ENCODE measurements at regions not wholly inside any gene's neighbourhood (a gene's known extent, or its start where the extent isn't known, plus 50 kb on each side); places are given as distances from the start of the nearest gene placed in this dataset.

DNA sequence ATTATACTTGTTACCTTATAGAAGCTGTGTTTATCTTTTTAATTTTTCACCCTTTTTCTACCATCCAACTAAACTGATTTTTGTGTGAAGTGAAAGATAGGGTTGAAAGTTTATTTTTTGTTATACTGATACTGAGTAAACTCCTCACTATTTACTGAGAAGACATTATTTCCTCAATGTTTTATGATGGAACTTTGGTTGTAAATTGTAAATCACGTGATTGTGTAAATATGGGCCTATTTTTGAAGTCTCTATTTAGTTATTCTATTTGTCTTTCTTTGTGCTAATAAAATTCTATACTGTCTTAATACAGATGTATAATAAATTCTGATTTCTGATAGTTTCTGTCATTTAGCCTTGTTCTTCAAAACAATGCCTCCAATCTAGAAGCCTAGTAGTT is 697.2 kb upstream of the SLC8A1 start:
- H4K20me1 ChIP-seq (ENCODE audit: low read depth), result no peaks in the 10 kb centered on the region
- H3K4me2 ChIP-seq, result no peak overlapping the region
- H3K36me3 ChIP-seq, result no peaks in the 10 kb centered on the region
- DNase-seq (ENCODE audit: low spot score), result no peak
- H3K79me2 ChIP-seq (ENCODE audit: low read depth), result no peaks in the 10 kb centered on the region
- H2AFZ ChIP-seq (replicated peaks), result no peak overlapping the region
- H3K9me3 Mint-ChIP-seq, result no peaks in the 10 kb centered on the region
- H3K36me3 Mint-ChIP-seq, result no peaks in the 10 kb centered on the region
- no peak overlapping the region for H3K4me3 ChIP-seq
- no peaks in the 10 kb centered on the region for H3K4me1 ChIP-seq
- H3F3A ChIP-seq (ENCODE audit: low read depth), result no peaks in the 10 kb centered on the region
- H3K27me3 ChIP-seq, result no peaks in the 10 kb centered on the region
- no peak overlapping the region for H3K4me3 Mint-ChIP-seq
- H3K27ac Mint-ChIP-seq, result no peak overlapping the region
- H3K9ac ChIP-seq, result no peak overlapping the region
- no peak overlapping the region for H3K27ac ChIP-seq
- no peaks in the 10 kb centered on the region for H3K4me1 Mint-ChIP-seq
- H3K9me3 ChIP-seq (ENCODE audit: low read depth), result no peaks in the 10 kb centered on the region
- TF ChIP-seq EZH2phosphoT487 (IDR thresholded peaks at IDR 0.05), result no peak
- TF ChIP-seq EZH2 (IDR thresholded peaks at IDR 0.05), result no peak
- TF ChIP-seq, protein P1, sequence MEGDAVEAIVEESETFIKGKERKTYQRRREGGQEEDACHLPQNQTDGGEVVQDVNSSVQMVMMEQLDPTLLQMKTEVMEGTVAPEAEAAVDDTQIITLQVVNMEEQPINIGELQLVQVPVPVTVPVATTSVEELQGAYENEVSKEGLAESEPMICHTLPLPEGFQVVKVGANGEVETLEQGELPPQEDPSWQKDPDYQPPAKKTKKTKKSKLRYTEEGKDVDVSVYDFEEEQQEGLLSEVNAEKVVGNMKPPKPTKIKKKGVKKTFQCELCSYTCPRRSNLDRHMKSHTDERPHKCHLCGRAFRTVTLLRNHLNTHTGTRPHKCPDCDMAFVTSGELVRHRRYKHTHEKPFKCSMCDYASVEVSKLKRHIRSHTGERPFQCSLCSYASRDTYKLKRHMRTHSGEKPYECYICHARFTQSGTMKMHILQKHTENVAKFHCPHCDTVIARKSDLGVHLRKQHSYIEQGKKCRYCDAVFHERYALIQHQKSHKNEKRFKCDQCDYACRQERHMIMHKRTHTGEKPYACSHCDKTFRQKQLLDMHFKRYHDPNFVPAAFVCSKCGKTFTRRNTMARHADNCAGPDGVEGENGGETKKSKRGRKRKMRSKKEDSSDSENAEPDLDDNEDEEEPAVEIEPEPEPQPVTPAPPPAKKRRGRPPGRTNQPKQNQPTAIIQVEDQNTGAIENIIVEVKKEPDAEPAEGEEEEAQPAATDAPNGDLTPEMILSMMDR (IDR thresholded peaks at IDR 0.05), result no peak
- H3K27me3 Mint-ChIP-seq (ENCODE audit: insufficient read depth, low read depth), result no peaks in the 10 kb centered on the region

GRCh38 chr2:41151746-41152145 is 699.9 kb upstream of the SLC8A1 start:
- H3K27ac ChIP-seq, result no peak overlapping the region
- H3K36me3 Mint-ChIP-seq, result no peaks in the 10 kb centered on the region
- no peak for DNase-seq (ENCODE audit: low spot score)
- no peaks in the 10 kb centered on the region for H4K20me1 ChIP-seq (ENCODE audit: low read depth)
- H3F3A ChIP-seq (ENCODE audit: low read depth), result no peaks in the 10 kb centered on the region
- H3K4me1 Mint-ChIP-seq, result no peaks in the 10 kb centered on the region
- H3K27me3 Mint-ChIP-seq (ENCODE audit: insufficient read depth, low read depth), result no peaks in the 10 kb centered on the region
- H3K4me3 Mint-ChIP-seq, result no peak overlapping the region
- H3K79me2 ChIP-seq (ENCODE audit: low read depth), result no peaks in the 10 kb centered on the region
- H3K9me3 Mint-ChIP-seq, result no peaks in the 10 kb centered on the region
- H3K4me3 ChIP-seq, result no peak overlapping the region
- no peak overlapping the region for H2AFZ ChIP-seq (replicated peaks)
- H3K36me3 ChIP-seq, result no peaks in the 10 kb centered on the region
- no peak for TF ChIP-seq EZH2 (IDR thresholded peaks at IDR 0.05)
- TF ChIP-seq, protein P1 (IDR thresholded peaks at IDR 0.05), result no peak
- no peak for TF ChIP-seq EZH2phosphoT487 (IDR thresholded peaks at IDR 0.05)
- H3K27me3 ChIP-seq, result no peaks in the 10 kb centered on the region
- no peak overlapping the region for H3K9ac ChIP-seq
- H3K9me3 ChIP-seq (ENCODE audit: low read depth), result no peaks in the 10 kb centered on the region
- H3K4me2 ChIP-seq, result no peak overlapping the region
- no peaks in the 10 kb centered on the region for H3K4me1 ChIP-seq
- H3K27ac Mint-ChIP-seq, result no peak overlapping the region

DNA sequence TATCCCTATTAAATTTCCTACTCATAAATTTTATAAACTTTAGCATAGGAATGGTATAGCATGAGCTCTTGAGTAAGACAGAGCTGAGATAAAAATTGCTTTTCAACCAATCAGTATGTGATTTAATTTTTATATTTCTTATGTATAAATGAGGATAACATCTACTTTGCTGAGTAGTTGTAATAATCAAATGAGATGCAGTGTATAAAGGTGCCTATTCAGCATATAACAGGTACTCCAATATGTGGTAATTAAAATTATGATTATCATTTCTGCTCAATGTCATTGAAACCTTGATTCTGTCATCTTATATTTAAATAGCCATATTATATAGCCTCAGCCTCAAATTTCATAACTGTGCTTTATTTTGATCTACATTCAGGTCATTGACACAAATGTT is 700.4 kb upstream of the SLC8A1 start:
- H3K27me3 ChIP-seq, result no peaks in the 10 kb centered on the region
- H3K9me3 ChIP-seq (ENCODE audit: low read depth), result no peaks in the 10 kb centered on the region
- TF ChIP-seq, protein P1 (IDR thresholded peaks at IDR 0.05), result no peak
- TF ChIP-seq EZH2 (IDR thresholded peaks at IDR 0.05) (no peak), EZH2phosphoT487 (IDR thresholded peaks at IDR 0.05) (no peak)
- Mint-ChIP-seq H3K9me3 (no peaks in the 10 kb centered on the region), H3K27me3 (ENCODE audit: insufficient read depth, low read depth) (no peaks in the 10 kb centered on the region), H3K4me1 (no peaks in the 10 kb centered on the region), H3K36me3 (no peaks in the 10 kb centered on the region), H3K4me3 (no peak overlapping the region), H3K27ac (no peak overlapping the region)
- H3F3A ChIP-seq (ENCODE audit: low read depth), result no peaks in the 10 kb centered on the region
- DNase-seq (ENCODE audit: low spot score), result no peak
- no peaks in the 10 kb centered on the region for H3K4me1 ChIP-seq
- no peak overlapping the region for H3K27ac ChIP-seq
- H3K36me3 ChIP-seq, result no peaks in the 10 kb centered on the region
- H3K4me3 ChIP-seq, result no peak overlapping the region
- H3K9ac ChIP-seq, result no peak overlapping the region
- no peaks in the 10 kb centered on the region for H3K79me2 ChIP-seq (ENCODE audit: low read depth)
- no peak overlapping the region for H3K4me2 ChIP-seq
- no peak overlapping the region for H2AFZ ChIP-seq (replicated peaks)
- H4K20me1 ChIP-seq (ENCODE audit: low read depth), result no peaks in the 10 kb centered on the region

DNA sequence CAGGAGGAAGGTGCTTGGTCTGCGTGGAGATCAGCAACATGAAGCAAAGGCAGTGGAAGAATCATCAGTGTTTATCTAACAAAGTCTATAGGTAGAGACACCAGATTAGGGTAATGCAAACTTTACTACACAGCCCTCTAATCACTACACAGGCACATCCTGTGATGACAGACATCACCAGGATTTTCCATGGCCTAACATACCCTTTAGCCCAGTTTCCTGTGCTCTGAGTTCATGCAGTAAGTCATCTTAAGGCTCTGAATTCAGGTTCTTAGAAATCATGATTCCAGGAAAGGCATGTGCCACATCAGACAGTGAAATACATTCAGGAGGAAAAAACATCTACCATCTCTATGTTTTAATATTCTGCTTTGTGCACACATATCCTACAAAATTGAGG is 708.5 kb upstream of the SLC8A1 start:
- no peaks in the 10 kb centered on the region for H3F3A ChIP-seq (ENCODE audit: low read depth)
- no peak overlapping the region for H3K4me3 ChIP-seq
- Mint-ChIP-seq H3K9me3 (no peaks in the 10 kb centered on the region), H3K27me3 (ENCODE audit: insufficient read depth, low read depth) (no peaks in the 10 kb centered on the region), H3K4me3 (no peak overlapping the region), H3K27ac (no peak overlapping the region), H3K36me3 (no peaks in the 10 kb centered on the region), H3K4me1 (no peaks in the 10 kb centered on the region)
- H3K9me3 ChIP-seq (ENCODE audit: low read depth), result no peaks in the 10 kb centered on the region
- H4K20me1 ChIP-seq (ENCODE audit: low read depth), result no peaks in the 10 kb centered on the region
- TF ChIP-seq EZH2 (IDR thresholded peaks at IDR 0.05) (no peak), EZH2phosphoT487 (IDR thresholded peaks at IDR 0.05) (no peak)
- TF ChIP-seq, protein P1 (IDR thresholded peaks at IDR 0.05), result no peak
- H3K4me2 ChIP-seq, result no peak overlapping the region
- no peaks in the 10 kb centered on the region for H3K4me1 ChIP-seq
- DNase-seq (ENCODE audit: low spot score), result no peak
- H3K9ac ChIP-seq, result no peak overlapping the region
- no peaks in the 10 kb centered on the region for H3K36me3 ChIP-seq
- H3K79me2 ChIP-seq (ENCODE audit: low read depth), result no peaks in the 10 kb centered on the region
- H3K27me3 ChIP-seq, result no peaks in the 10 kb centered on the region
- no peak overlapping the region for H2AFZ ChIP-seq (replicated peaks)
- H3K27ac ChIP-seq, result no peak overlapping the region

Measured in neural progenitor cell (in vitro differentiated cells).